Activated CD4-positive, alpha-beta T cell treated with anti-CD3 and anti-CD28 coated beads for 4 hours (primary cell): ENCODE measurements at regions not wholly inside any gene's neighbourhood (a gene's known extent, or its start where the extent isn't known, plus 50 kb on each side); places are given as distances from the start of the nearest gene placed in this dataset.

Experiments used
- DNase-seq, 2 donors: peaks; one replicate each; pipeline ENCODE4 v3.0.0-alpha.2; 2020

GRCh38 chr18:42137693-42138375 lies 182.8 kb downstream of the PIK3C3 start:
- DNase-seq: no peak

GRCh38 chr18:42141439-42141838 lies 186.4 kb downstream of the PIK3C3 start:
- no peak for DNase-seq

- no peak for DNase-seq
Observed at GRCh38 chr18:42155024-42155423, 200.0 kb downstream of the PIK3C3 start.

- DNase-seq: no peak
Observed at GRCh38 chr18:42156281-42156680, 201.2 kb downstream of the PIK3C3 start.

GRCh38 chr18:42157420-42157819 lies 202.4 kb downstream of the PIK3C3 start:
- DNase-seq: no peak

GRCh38 chr18:42157878-42158277 lies 202.8 kb downstream of the PIK3C3 start:
- no peak for DNase-seq

GRCh38 chr18:42159146-42159545 lies 204.1 kb downstream of the PIK3C3 start:
- DNase-seq: no peak

GRCh38 chr18:42163321-42163720 lies 208.3 kb downstream of the PIK3C3 start:
- no peak for DNase-seq

- no peak for DNase-seq
Observed at GRCh38 chr18:42164556-42164955, 209.5 kb downstream of the PIK3C3 start.

- no peak for DNase-seq
Observed at GRCh38 chr18:42165922-42166513, 211.0 kb downstream of the PIK3C3 start.

- DNase-seq: no peak
Observed at GRCh38 chr18:42168487-42168886, 213.5 kb downstream of the PIK3C3 start.

GRCh38 chr18:42168907-42169306 lies 213.9 kb downstream of the PIK3C3 start:
- no peak for DNase-seq

- DNase-seq: no peak
Observed at GRCh38 chr18:42174909-42175308, 219.9 kb downstream of the PIK3C3 start.

GRCh38 chr18:42176599-42176998 lies 221.6 kb downstream of the PIK3C3 start:
- DNase-seq: no peak

- DNase-seq: no peak
Observed at GRCh38 chr18:42177390-42177789, 222.4 kb downstream of the PIK3C3 start.

- DNase-seq: no peak
Observed at GRCh38 chr18:42178376-42179080, 223.5 kb downstream of the PIK3C3 start.

- no peak for DNase-seq
Observed at GRCh38 chr18:42179542-42180121, 224.6 kb downstream of the PIK3C3 start.

- DNase-seq: no peak
Observed at GRCh38 chr18:42181474-42181873, 226.4 kb downstream of the PIK3C3 start.

- DNase-seq: no peak
Observed at GRCh38 chr18:42182728-42183700, 228.0 kb downstream of the PIK3C3 start.

- no peak for DNase-seq
Observed at GRCh38 chr18:42183746-42184145, 228.7 kb downstream of the PIK3C3 start.

- DNase-seq: no peak
Observed at GRCh38 chr18:42184685-42185477, 229.8 kb downstream of the PIK3C3 start.

- no peak for DNase-seq
Observed at GRCh38 chr18:42185486-42185885, 230.5 kb downstream of the PIK3C3 start.
